ENCODE measurements at regions not wholly inside any gene's neighbourhood (a gene's known extent, or its start where the extent isn't known, plus 50 kb on each side); places are given as distances from the start of the nearest gene placed in this dataset.

- TF ChIP-seq, protein P1, sequence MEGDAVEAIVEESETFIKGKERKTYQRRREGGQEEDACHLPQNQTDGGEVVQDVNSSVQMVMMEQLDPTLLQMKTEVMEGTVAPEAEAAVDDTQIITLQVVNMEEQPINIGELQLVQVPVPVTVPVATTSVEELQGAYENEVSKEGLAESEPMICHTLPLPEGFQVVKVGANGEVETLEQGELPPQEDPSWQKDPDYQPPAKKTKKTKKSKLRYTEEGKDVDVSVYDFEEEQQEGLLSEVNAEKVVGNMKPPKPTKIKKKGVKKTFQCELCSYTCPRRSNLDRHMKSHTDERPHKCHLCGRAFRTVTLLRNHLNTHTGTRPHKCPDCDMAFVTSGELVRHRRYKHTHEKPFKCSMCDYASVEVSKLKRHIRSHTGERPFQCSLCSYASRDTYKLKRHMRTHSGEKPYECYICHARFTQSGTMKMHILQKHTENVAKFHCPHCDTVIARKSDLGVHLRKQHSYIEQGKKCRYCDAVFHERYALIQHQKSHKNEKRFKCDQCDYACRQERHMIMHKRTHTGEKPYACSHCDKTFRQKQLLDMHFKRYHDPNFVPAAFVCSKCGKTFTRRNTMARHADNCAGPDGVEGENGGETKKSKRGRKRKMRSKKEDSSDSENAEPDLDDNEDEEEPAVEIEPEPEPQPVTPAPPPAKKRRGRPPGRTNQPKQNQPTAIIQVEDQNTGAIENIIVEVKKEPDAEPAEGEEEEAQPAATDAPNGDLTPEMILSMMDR (conservative IDR thresholded peaks at IDR 0.05; ENCODE audit: low read length), result no peak
- TF ChIP-seq EZH2phosphoT487 (IDR thresholded peaks at IDR 0.05; ENCODE audit: borderline replicate concordance, low read depth, low read length), result no peak
Measured at GRCh38 chr13:109998037-109998436, 211.7 kb upstream of the IRS2 start.
